Lower leg skin (tissue), 4 donors: ENCODE measurements at regions not wholly inside any gene's neighbourhood (a gene's known extent, or its start where the extent isn't known, plus 50 kb on each side); places are given as distances from the start of the nearest gene placed in this dataset.

Source experiments
- DNase-seq, 2 donors: peaks; one replicate each; pipeline ENCODE4 v3.0.0-alpha.2; 2019; ENCODE audit warnings: low spot score in 2 of 2
- H3K4me3 ChIP-seq: fragments of 200-600 bp; sonication (generic); 2 replicates; pipeline ENCODE4 v1.5.1; 2017; ENCODE audit warnings: mild to moderate bottlenecking, low read depth; ENCODE audit not compliant: poor library complexity, severe bottlenecking
- POLR2A ChIP-seq, 2 donors: fragments of 450-650 bp; IDR thresholded peaks; one replicate each; pipeline ENCODE4 v1.6.1; 2016 to 2017; ENCODE audit warnings: antibody characterized with exemption in 2 of 2, mild to moderate bottlenecking in 1 of 2, moderate library complexity in 1 of 2
- WGBS, 2 donors: methylation state at CpG; one replicate each; pipeline ENCODE4 v1.1.5; 2018; 5-methylcytosine and 5-hydroxymethylcytosine counted together
- intact Hi-C: fragments of 100-400 bp; cut with DNase I; formaldehyde crosslinking; loops from one replicate; pipeline ENCODE4 v1.15.0; 2023; ENCODE audit warnings: low total_unique reads
- TF ChIP-seq, protein P1 (sequence below), 3 donors: fragments of 450-650 bp; IDR thresholded peaks; one replicate each; pipeline ENCODE4 v1.5.1; 2016; ENCODE audit warnings: antibody characterized with exemption in 3 of 3, mild to moderate bottlenecking in 3 of 3, moderate library complexity in 2 of 3

- H3K4me3 ChIP-seq, result no peak overlapping the region
- 81 to 83% methylated on average over 22 of the region's 22 CpGs for WGBS, 2 donors
- DNase-seq, result no peak
- TF ChIP-seq POLR2A (IDR thresholded peaks at IDR 0.05), result no peak
- TF ChIP-seq, protein P1, sequence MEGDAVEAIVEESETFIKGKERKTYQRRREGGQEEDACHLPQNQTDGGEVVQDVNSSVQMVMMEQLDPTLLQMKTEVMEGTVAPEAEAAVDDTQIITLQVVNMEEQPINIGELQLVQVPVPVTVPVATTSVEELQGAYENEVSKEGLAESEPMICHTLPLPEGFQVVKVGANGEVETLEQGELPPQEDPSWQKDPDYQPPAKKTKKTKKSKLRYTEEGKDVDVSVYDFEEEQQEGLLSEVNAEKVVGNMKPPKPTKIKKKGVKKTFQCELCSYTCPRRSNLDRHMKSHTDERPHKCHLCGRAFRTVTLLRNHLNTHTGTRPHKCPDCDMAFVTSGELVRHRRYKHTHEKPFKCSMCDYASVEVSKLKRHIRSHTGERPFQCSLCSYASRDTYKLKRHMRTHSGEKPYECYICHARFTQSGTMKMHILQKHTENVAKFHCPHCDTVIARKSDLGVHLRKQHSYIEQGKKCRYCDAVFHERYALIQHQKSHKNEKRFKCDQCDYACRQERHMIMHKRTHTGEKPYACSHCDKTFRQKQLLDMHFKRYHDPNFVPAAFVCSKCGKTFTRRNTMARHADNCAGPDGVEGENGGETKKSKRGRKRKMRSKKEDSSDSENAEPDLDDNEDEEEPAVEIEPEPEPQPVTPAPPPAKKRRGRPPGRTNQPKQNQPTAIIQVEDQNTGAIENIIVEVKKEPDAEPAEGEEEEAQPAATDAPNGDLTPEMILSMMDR (IDR thresholded peaks at IDR 0.05), result no peak
- intact Hi-C loops, result no loop called here
These were observed 245.8 kb downstream of the ETS1 start for GRCh38 chr11:128341280-128342248.

- no peak overlapping the region for H3K4me3 ChIP-seq
- DNase-seq, result no peak
- intact Hi-C loops, result no loop called here
- TF ChIP-seq, protein P1 (IDR thresholded peaks at IDR 0.05), result no peak
- no peak for TF ChIP-seq POLR2A (IDR thresholded peaks at IDR 0.05)
- WGBS, 2 donors, result 85 to 91% methylated on average over 6 of the region's 6 CpGs
These were observed 247.6 kb downstream of the ETS1 start for GRCh38 chr11:128339792-128340191.

- 95 to 100% methylated on average over 3 of the region's 3 CpGs for WGBS, 2 donors
- no peak for DNase-seq
- intact Hi-C loops, result no loop called here
- TF ChIP-seq, protein P1 (IDR thresholded peaks at IDR 0.05), result no peak
- no peak for TF ChIP-seq POLR2A (IDR thresholded peaks at IDR 0.05)
- no peak overlapping the region for H3K4me3 ChIP-seq
These were observed 248.5 kb downstream of the ETS1 start for GRCh38 chr11:128338811-128339210.

- no peak for DNase-seq
- 70 to 75% methylated on average over 5 to 6 of the region's 6 CpGs for WGBS, 2 donors
- no peak for TF ChIP-seq POLR2A (IDR thresholded peaks at IDR 0.05)
- TF ChIP-seq, protein P1 (IDR thresholded peaks at IDR 0.05), result no peak
- intact Hi-C loops, result no loop called here
- H3K4me3 ChIP-seq, result no peak overlapping the region
These were observed 251.2 kb downstream of the ETS1 start for GRCh38 chr11:128336203-128336602.

DNA sequence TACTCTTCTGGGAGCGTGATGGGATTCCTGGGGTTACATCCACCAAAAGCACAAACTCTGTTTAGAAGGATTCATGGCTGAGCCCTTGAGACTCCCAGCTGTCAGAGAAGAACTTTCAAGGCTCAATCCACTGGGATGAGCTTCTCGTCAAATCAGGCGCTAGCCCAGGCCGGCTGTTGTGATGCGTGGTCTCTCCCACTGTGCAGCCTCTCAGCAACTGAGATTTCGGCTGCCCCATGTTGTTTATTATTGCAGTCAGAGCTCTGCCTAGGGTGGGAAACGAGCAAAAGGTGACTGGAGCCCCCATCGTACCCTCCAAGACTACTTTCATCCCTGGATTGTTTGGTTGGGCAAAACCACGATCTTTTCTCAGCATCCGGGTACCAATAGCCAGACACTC, 251.6 kb downstream of the ETS1 start:
- intact Hi-C loops, result no loop called here
- no peak for DNase-seq
- TF ChIP-seq, protein P1 (IDR thresholded peaks at IDR 0.05), result no peak
- no peak for TF ChIP-seq POLR2A (IDR thresholded peaks at IDR 0.05)
- 82 to 92% methylated on average over 10 of the region's 10 CpGs for WGBS, 2 donors
- H3K4me3 ChIP-seq, result no peak overlapping the region
